ENCODE measurements at regions not wholly inside any gene's neighbourhood (a gene's known extent, or its start where the extent isn't known, plus 50 kb on each side); places are given as distances from the start of the nearest gene placed in this dataset.

DNA sequence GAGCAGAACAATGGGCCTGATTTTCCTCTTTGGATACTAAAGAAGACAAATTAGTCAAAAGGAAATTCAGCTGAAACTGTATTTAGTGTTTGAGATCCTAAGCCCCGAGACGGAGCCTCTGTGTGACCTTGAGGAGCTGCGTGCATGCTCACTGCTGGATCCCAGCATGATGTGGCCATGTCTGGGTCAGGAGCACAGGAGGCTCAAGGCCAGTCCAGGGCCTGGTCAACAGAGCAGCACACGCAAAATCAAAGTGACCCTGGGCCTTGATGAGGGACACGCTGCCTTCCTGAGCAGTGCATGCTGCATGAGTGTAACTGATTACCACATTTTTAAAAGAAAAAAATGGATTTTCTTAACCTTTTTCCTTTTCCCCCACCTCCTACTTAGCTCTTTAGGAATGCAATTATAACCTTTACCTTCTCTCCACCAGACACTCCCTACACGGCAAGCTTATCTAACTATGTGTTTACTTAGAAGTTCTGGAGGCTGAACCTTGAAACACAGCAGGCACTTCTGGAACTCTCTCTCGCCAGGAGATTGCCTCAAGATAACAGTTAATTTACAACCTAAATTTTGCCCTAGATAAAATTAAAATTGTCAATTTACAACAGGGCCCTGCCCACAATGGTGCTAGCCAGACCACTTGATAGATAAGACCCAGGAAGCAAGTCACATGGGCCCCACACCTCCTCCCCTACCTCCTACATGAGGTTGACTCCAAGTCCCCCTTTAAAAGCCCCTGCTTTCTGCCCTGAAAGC, 144.6 kb downstream of the LRIG2 start:
- DNase-seq (ENCODE audit: low spot score), result no peak
- in situ Hi-C loops (cut with MboI; ENCODE audit: low pct_unique_long_range_greater_than_20kb, low sequenced_read_pairs, unreplicated experiment), result no loop called here
- TF ChIP-seq, protein P1, sequence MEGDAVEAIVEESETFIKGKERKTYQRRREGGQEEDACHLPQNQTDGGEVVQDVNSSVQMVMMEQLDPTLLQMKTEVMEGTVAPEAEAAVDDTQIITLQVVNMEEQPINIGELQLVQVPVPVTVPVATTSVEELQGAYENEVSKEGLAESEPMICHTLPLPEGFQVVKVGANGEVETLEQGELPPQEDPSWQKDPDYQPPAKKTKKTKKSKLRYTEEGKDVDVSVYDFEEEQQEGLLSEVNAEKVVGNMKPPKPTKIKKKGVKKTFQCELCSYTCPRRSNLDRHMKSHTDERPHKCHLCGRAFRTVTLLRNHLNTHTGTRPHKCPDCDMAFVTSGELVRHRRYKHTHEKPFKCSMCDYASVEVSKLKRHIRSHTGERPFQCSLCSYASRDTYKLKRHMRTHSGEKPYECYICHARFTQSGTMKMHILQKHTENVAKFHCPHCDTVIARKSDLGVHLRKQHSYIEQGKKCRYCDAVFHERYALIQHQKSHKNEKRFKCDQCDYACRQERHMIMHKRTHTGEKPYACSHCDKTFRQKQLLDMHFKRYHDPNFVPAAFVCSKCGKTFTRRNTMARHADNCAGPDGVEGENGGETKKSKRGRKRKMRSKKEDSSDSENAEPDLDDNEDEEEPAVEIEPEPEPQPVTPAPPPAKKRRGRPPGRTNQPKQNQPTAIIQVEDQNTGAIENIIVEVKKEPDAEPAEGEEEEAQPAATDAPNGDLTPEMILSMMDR (IDR thresholded peaks at IDR 0.05; ENCODE audit: extremely low read depth, insufficient read depth, missing control alignments), result no peak

GRCh38 chr1:113219377-113219776, 146.4 kb downstream of the LRIG2 start:
- no peak for DNase-seq (ENCODE audit: low spot score)
- in situ Hi-C loops (cut with MboI; ENCODE audit: low pct_unique_long_range_greater_than_20kb, low sequenced_read_pairs, unreplicated experiment), result no loop called here
- TF ChIP-seq, protein P1 (IDR thresholded peaks at IDR 0.05; ENCODE audit: extremely low read depth, insufficient read depth, missing control alignments), result peak; percentile 27

GRCh38 chr1:113219828-113220227, 146.8 kb downstream of the LRIG2 start:
- TF ChIP-seq, protein P1 (IDR thresholded peaks at IDR 0.05; ENCODE audit: extremely low read depth, insufficient read depth, missing control alignments), result no peak
- in situ Hi-C loops (cut with MboI; ENCODE audit: low pct_unique_long_range_greater_than_20kb, low sequenced_read_pairs, unreplicated experiment), result no loop called here
- no peak for DNase-seq (ENCODE audit: low spot score)

- in situ Hi-C loops (cut with MboI; ENCODE audit: low pct_unique_long_range_greater_than_20kb, low sequenced_read_pairs, unreplicated experiment), result no loop called here
- DNase-seq (ENCODE audit: low spot score), result no peak
- TF ChIP-seq, protein P1 (IDR thresholded peaks at IDR 0.05; ENCODE audit: extremely low read depth, insufficient read depth, missing control alignments), result no peak
Measured at GRCh38 chr1:113223040-113223439, 150.0 kb downstream of the LRIG2 start.

- no peak for DNase-seq (ENCODE audit: low spot score)
- in situ Hi-C loops (cut with MboI; ENCODE audit: low pct_unique_long_range_greater_than_20kb, low sequenced_read_pairs, unreplicated experiment), result no loop called here
- TF ChIP-seq, protein P1 (IDR thresholded peaks at IDR 0.05; ENCODE audit: extremely low read depth, insufficient read depth, missing control alignments), result no peak
Measured at GRCh38 chr1:113223546-113223945, 150.5 kb downstream of the LRIG2 start.

GRCh38 chr1:113226148-113226547, 153.2 kb downstream of the LRIG2 start:
- TF ChIP-seq, protein P1 (IDR thresholded peaks at IDR 0.05; ENCODE audit: extremely low read depth, insufficient read depth, missing control alignments), result no peak
- DNase-seq (ENCODE audit: low spot score), result peak; percentile 39
- in situ Hi-C loops (cut with MboI; ENCODE audit: low pct_unique_long_range_greater_than_20kb, low sequenced_read_pairs, unreplicated experiment), result no loop called here

Data from GM13977 (cell line).